NCI-H187 treated with DMSO at 0.1 percent for 48 hours (cell line): ENCODE measurements at regions not wholly inside any gene's neighbourhood (a gene's known extent, or its start where the extent isn't known, plus 50 kb on each side); places are given as distances from the start of the nearest gene placed in this dataset.

ENCODE experiments used
- DNase-seq: peaks from one replicate; lab custom pipeline; 2025; lab: John Stamatoyannopoulos, UW

DNA sequence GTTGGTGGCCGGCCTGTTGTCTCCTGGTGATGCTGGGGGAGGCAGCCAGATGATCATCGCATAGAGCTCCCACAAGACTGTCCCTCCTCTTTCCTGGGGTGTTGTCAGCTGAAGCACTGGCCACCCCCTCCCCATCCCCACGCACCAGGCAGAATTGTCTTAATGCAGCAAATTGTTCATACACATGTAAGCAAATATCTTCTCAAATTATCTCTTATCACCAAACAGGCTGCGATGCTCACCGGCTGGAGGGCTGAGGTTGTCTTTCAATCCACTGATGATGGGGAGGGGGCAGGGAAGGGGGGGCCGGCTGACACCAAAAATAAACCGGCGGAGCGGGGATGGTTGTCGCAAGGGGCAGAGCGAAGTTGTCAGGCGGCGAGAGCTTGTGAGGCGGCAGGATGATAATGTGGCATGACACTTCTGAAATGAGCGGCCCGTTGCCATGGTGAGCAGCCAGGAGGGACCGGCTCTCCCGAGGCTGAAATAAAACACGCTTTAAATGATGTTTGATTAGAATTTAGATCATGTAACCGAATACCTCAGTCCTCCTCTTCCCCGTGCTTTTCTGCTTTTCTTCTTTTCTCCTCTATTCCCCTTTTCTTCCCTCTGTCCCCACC is 59.8 kb downstream of the MRM1 start:
- no peak for DNase-seq

DNA sequence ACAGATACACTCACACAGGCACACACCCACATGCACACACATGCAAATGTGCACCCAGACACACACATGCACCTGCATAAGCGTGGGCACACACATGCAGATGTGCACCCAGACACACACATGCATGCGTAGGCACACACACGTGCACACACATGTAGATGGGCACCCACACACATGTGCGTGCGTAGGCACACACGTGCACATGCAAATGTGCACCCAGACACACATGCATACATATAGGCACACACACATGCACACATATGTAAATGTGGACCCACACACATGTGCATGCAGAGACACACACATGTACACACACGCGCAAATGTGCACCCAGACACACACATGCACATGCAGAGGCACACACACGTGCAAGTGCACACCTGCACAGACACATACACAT is 60.3 kb downstream of the MRM1 start:
- no peak for DNase-seq

DNA sequence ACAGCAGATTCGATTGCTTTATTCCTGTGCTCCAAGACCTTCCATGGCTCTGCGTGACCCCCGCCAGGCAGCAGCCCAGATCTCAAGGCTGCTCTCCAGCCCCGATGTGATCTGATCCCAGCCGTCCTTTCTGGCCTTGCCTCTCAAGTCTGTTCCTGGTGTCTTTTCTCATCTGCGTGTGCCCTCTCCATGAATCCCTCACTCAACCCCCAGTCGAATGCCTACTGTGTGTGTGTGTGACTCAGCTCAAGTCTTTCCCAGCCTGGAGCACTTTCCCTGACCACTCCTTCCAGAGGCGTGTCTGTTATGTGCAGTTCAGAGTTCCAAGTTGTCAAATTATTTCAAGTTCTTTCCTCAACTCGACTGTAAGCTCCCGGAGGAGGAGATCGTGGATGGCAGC is 64.0 kb downstream of the MRM1 start:
- no peak for DNase-seq

DNA sequence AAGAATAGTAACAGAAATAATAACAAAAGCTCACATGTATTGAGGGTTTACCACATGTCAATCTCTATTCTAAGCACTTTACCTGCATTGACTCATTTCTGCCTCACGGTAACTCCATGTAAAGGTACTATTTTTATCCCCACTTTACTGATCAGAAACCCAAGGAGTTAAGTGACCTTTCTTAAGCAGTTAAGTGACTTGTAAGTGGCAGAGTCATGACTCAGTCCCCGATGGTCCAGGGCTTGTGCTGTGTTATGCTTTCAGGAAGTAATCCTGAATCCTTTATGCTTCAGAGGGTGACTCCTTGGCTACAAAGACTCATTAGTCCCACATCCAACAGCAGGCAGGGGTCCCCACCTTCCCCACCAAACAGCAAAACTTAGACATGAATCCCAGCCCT is 66.5 kb downstream of the MRM1 start:
- DNase-seq = no peak

DNA sequence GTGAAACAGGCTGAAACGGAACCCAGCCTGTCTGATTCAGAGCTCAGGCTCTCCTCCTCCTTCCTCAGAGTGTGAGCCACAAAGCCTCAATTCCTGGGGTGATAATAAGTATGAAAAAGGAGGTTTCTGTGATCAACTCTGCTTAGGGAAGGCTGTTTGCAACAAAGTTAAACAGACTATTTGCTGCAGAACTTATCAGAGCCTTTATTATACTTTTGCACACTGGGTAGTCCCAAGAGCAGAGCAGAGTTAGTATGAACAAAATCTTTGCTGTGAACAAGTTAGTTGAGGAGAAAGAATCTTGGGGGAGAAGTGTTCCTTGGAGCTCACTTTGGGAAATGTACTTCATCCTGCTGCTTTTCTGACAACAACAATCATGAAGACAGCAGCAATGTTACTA is 67.4 kb downstream of the MRM1 start:
- DNase-seq = no peak

DNA sequence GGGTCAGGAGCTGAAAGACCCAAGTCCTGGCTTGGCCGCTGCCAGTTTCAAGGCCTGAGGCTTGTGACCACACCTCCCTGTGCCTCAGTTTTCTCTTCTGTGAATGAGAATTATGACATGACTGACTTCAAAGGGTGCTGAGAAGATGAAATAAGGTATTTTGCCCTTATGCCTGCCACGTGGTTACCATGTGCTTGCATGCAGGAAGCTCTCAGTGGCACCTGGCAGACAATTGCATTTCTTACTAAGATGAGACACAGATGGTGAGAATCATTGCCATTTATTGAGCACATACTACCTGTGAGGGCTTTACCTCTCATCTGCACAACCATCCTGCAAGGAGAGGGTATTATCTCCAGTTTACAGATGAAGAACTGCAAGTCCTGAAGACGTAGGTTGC is 69.8 kb downstream of the MRM1 start:
- no peak for DNase-seq

DNA sequence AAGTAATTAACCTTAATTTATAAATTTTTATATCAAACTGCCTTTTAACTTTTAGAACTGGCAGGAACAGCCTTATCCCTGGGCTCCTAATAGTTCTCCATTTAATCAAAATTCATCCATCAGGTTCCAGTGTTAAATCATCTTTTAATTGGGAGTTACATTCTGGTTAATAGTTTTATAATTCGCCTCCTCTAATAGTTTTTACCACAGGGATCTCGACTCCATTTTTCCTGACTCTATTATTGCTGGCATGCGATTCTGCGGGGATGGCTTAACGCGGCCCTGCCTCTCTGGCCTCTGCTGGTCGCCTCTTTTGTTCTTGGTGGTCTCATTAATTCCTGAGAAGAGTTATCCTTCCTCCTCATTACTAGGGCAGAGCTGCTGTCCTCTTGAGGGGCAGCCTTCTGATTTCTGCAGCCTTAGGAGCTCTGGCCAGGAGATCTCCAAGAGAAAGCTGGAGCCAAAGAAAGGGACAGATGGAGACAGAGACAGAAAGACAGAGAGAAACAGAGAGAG is 71.1 kb downstream of the MRM1 start:
- no peak for DNase-seq

DNA sequence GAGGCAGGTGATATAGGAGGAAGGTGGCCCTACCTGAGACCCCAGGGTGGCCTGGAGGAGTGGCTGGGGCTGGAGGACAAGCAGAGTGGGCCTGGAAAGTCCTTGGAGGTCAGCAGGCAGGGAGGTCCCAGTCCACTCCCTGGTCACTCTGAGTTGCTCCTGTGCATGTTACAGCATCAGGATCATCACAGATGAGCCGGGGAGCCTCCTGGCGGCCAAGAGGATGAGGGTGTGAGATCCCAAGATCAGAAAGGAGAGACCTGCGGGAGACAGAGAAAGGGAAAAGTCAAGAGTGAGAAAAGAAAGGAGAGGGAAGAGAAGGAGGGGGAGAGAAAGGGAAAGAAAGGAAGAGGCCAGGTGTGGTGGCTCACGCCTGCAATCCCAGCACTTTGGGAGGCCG is 71.7 kb downstream of the MRM1 start:
- no peak for DNase-seq

DNA sequence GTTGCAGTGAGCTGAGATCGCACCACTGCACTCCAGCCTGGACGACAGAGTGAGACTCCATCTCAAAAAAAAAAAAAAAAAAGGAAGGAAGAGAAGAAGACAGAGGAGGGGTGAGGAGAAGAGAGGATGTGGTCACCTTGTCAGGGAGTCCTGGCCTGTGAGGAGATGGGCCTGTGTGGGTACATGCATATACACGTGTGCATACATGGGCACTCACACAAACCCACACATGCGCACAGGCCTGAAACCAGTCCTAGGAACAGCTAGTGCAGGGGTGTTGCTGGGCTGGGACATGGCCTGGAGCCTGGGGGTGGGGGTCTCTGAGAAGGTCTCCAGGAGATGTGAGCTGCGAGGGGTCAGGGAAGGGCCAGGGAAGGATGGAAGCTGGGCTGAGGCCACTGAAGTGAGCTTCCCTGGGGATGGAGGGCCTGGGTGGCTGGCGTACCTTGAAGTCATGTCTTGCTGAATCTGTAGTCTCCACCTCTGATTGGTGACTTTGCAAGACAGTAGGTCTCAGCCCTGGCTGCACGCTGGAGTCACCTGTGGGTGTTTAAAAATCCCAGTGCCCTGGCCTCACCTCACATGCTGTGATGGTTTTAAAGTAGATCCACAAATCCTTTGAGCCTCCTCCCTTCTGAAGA is 72.4 kb downstream of the MRM1 start:
- DNase-seq = no peak

DNA sequence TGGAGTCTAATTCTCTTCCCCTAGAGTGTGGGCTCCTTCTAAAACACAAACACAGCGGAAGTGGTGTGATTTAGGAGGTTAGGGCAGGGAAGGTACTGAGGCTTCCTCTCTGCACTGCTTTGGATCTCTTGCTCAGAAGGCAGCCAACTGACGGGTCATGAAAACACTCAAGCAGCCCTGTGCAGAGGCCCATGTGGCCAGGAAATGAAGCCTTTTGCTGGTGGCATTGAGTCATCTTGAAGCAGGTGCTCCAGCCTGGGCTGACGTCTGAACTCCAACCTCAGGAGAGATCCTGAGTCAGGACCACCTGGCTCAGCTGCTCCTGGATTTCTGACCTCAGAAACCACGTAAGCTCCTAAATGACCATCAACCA is 72.9 kb downstream of the MRM1 start:
- DNase-seq = no peak

DNA sequence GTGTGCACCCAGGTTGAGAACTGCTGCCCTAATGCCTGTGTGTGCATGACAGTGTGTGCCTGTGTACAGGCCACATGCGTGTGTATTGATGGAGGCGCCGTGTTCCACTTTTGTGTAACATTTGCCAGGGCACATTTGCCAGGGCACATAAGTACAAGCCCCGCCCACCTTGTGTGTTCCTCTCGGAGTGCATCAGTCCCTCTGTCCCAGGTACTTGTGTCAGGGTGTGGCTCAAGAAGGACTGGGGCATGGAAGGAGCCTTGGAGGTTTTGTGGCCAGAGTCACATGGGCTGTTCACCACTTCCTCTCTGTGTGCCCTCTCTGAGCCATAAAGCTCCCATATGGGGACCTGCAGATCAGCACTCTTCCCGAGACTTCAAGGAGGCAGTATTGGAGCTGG is 73.9 kb downstream of the MRM1 start:
- DNase-seq = no peak

DNA sequence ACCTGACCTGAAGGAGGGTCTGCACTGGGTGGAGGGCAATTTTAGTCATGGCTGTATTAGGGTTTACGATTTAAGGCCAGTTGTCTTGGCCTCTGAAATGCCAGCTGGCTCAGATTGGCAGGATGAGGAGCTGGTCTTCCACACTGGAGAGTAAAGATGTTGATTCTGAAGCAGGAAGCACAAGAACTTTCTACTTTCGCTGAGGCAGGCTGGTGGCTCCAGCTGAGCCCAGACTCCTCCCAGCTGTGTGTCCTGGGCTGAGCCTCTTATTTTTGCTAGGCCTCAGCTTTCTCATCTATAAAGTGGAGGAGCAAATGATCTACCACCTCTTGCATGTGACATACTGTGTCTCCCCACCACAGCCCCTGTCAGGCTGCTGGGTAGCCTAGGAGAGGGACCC is 74.4 kb downstream of the MRM1 start:
- no peak for DNase-seq

DNA sequence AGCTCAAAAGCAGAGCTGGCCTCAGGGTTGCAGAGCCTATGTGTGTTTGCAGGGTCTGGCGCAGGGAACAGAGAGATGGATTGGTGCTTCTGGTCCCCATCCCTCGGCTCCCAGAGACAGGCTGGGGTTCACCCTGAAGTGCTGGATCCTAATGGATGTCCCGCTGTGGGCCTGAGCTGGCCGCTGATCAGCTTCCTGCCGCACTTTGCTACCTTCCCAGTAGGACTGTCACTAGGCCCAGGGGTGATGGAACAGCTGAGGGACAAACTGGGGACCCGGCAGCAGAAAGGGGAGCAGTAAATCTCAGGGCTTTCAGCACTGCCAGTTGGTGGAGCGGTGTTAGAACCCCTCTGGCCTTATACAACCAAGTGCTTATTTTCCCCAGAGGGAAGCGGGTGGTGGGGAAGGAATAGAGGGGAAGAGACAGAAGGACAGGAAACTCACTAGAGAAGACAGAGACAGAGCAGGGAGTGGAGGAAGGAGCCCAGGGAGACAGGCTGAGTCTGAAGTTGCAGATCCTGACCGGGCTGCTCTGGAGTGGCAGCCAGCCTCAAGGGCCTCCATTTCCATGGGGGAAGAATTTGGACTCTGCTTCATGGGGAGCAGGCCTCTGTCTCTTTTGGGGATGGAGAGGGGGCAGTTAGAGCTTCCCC is 78.6 kb downstream of the MRM1 start:
- no peak for DNase-seq

DNA sequence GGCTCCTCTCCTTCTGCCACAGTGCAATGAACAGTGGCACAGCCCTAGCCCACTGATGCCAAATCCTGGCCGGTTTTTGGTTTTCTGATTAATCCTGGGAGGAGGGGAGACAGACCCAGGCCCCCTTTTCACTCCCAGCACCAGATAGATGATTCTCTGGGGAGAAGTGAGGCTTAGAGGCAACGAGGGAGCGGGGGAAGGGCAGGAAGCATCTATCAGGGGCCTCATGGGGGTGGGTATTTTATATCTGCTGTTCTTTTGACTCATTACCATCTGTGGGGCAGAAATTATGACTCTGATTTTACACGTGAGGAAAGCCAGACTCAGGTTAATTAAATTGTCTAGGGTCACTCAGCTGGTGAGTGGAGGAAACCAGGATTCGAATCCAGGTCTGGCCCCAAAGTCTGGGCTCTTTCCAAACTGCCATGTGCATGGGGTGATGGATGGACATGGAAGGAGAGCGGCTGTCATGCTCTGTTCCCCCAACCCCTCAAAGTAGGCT is 79.4 kb downstream of the MRM1 start:
- no peak for DNase-seq

DNA sequence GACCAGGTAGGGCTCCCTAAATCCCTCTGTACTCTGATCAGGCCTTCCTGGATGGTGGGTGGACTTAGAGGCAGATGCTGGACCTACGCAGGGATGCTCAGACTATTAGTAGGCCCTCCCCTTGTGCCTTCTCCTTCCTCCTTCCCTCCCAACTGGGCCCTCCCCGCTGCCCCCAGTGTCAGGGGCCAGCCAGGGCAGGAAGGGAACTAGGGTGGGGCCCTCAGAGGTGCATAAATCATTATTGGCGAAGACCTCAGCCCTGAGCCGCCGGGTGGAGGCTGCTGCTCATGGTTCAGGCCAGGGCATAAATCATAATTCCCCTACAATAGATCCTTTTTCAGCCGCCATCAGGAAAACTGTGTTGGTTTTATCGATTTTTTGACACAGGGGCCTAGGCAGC is 81.4 kb downstream of the MRM1 start:
- DNase-seq = no peak

DNA sequence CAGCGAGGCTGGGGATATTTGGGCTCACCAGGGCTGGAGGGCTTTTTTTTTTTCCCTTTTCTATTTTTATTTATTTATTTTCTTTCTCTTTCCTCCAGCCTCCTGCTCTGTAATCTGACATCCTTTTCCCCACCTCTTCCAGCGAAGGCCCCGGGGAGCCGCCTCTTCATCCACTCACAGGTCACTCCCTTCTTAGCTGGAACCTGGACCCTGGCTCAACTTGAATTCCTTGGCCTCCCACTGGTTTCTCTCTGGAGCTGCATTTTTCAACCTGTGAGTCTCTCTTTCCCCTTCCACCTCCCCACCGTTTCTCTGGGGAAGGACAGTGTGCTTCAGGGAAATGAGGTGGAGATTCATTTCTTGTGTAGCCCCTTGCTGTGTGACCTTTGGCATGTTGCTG is 82.0 kb downstream of the MRM1 start:
- no peak for DNase-seq

DNA sequence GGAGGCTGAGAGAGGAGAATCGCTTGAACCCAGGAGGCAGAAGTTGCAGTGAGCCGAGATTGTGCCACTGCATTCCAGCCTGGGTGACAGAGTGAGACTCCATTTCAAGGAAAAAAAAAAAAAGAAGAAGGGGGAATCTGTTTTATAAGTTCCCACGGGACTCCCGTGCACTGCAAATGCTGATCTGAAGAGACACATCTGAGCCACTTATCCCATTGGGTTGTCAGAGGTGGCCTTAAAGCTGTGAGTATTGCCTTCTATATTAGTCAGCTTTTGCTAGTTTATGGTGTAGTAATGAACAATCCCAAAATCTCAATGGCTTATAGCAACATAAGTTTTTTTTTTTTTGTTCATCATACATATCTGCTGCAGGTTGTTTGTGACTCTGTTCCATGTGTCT is 82.8 kb downstream of the MRM1 start:
- DNase-seq = no peak

DNA sequence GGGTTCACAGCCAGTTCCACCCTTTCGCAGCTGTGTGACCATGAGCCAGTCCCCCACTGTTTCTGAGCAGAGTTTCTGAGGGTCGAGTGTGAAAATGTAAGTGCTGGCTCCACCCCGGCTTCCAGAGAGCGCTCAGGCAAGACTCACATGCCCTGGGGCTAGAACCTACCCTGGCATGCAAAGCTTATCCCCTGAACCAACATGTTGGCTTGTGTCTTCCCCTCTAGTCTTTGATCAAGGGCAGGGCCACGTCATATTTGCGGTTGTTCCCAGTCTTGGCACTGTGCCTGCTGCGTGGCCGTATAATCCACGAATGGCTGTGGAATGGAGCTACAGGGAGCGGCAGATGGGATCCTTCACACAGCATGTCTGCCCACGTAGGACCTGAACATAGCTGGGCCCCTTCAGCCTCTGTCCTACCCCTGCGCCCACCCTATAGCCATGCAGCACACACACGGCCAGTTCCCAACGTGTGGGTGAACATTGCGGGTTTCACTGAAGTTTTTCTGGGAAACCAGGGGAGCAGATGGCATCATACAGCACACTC is 84.8 kb downstream of the MRM1 start:
- no peak for DNase-seq

DNA sequence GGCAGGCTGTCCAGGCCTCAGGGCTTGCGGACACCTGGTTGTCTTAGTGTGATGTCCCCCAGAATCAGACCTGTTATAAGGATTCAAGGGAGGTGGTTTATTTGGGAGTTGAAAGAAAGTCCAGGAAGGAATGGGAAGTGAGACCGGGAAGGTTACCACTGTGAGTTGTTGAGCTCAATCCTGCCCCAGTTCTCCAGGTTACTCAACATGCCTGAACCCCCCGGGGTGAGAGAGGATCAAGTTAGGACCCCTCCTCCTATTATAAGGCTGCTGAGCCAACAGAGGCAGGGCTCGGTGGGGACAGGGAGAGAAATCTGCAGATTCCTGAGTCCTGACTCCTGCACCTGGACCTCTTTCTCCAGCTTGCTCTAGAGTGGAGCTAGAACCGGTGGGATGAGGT is 86.4 kb downstream of the MRM1 start:
- DNase-seq = no peak

DNA sequence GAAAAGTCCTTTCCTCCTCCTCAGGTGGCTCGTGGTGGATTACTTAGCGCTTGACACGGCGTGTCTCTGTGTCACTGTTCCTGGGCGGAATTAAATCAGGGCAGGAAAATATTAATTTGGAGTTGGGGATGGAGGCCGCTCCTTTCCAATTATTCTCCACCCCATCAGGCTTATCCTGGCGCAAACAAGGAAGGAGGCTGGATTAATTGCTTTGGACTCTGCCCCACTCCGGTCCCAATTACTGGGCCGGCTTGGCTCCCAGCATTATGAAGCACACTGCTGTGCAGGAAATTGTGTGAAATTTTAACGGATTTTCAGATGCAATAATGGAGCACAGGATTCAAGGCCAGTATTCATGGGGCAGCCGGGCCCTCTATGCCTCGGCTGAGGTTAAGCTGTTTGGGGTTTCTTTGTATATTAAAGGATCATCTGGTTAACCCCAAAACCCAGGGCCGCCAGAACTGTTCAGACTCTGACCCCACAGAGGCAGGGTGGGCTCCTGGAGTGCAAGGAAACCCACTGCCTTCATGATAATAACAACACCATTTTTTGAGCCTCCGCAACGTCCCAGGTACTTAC is 87.8 kb downstream of the MRM1 start:
- DNase-seq = no peak

DNA sequence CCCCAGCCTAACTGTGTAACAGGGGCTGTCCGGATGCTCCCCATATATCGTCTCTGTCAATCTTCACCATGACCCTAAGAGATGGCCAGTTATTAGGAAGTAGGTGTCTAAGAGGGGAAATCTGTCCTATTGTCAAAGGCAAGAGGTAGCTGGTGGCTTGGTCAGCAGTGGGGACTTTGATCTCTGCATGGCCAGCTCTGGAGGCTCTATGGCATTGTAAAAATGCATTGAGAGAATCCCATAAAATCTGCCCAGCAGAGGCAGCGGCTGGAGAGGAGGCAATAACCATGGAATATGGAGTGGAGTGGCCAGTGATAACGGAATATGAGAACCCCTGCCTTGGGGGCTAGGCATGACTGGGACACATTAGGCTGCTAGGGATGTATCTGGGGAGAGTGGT is 88.8 kb downstream of the MRM1 start:
- DNase-seq = no peak

DNA sequence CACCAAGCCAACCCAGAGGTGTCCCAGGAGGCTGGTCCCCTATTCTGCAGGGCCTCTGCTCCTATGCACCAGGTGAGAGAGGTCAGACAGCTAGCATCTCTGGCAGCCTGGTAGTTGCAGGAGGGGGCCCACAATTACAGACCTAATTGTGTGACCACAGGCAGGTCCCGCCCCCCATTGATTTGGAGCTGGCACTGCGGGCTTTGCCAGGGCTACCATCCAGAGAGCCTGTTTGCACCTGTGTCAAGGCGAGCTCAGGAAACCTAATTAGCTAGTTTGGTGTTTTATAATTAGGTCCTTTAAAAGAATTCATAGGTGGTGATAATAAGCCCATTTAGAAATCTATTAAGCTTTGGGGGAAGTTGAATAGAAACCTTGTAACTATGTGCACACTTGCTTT is 90.2 kb downstream of the MRM1 start:
- no peak for DNase-seq

DNA sequence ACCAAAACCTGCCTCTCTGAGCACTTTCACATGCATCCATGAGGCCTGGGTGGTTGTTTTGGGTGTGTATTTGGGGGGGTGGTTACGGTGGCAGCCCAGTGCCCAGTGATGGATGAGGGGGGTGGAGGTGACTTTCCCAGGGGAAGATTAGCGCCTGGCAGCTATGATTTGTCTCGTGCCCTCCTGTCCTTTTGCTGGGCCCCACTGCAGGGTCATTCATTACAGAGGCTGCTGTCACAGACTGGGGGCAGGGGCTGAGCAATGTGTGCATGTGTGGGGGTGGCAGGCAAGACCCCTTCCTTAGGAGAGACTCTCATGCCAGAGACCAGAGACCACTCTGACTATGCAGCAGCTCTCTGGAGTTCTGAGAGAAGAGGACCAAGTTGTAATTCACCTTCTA is 93.7 kb downstream of the MRM1 start:
- DNase-seq = no peak
